ENCODE measurements at regions not wholly inside any gene's neighbourhood (a gene's known extent, or its start where the extent isn't known, plus 50 kb on each side); places are given as distances from the start of the nearest gene placed in this dataset.

DNA sequence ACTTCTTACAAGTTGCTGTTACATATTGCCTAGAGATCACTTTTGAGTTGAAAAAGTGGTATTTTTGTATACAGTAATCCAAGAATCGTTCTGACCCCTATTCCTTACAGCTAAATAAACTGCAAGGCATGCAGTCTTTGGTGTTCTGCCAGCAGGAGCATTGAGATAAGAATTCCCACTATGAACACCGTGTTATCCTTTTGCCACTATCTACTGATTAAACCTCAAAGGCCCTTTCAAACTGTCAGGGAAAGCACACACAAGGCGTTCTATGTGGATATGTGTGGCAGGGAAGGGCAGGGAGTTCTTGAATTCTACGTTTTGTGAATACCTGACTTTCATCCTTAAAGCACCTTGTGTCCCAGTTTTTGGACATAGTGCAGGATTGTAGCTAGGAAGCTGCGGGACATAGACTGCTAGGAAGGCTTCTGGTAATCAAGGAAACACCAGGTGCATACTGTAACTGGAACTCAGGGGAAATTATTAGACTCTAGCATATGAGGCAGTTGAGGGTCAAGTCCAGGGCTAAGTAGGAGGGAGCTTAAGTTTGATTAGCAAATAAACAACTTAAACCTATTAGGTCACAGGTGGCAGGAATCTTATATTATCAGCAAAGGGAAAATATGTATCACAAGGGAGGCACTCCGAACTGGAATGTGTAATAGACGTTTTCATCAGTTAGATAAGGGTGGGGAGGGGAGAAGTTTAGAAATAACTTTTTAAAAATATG is 506.6 kb downstream of the RNF144B start:
- H3K36me3 ChIP-seq (ENCODE audit: insufficient read depth, low read length), result no peaks in the 10 kb centered on the region
- no peak overlapping the region for H3K4me2 ChIP-seq (ENCODE audit: insufficient read depth, low read length)
- H3K4me1 ChIP-seq (ENCODE audit: insufficient read depth, low read length), result no peaks in the 10 kb centered on the region
- no peak for DNase-seq
- no peak overlapping the region for H3K4me3 ChIP-seq (ENCODE audit: low read depth in 1 of 2, low read length in 2 of 2)
- H4K20me1 ChIP-seq (ENCODE audit: insufficient read depth, low read length), result no peaks in the 10 kb centered on the region
- TF ChIP-seq, protein P1, sequence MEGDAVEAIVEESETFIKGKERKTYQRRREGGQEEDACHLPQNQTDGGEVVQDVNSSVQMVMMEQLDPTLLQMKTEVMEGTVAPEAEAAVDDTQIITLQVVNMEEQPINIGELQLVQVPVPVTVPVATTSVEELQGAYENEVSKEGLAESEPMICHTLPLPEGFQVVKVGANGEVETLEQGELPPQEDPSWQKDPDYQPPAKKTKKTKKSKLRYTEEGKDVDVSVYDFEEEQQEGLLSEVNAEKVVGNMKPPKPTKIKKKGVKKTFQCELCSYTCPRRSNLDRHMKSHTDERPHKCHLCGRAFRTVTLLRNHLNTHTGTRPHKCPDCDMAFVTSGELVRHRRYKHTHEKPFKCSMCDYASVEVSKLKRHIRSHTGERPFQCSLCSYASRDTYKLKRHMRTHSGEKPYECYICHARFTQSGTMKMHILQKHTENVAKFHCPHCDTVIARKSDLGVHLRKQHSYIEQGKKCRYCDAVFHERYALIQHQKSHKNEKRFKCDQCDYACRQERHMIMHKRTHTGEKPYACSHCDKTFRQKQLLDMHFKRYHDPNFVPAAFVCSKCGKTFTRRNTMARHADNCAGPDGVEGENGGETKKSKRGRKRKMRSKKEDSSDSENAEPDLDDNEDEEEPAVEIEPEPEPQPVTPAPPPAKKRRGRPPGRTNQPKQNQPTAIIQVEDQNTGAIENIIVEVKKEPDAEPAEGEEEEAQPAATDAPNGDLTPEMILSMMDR (IDR thresholded peaks at IDR 0.05; ENCODE audit: borderline replicate concordance, extremely low read depth, low read length, poor library complexity, severe bottlenecking), result no peak
- no peak for TF ChIP-seq EZH2 (IDR thresholded peaks at IDR 0.05; ENCODE audit: borderline replicate concordance, low read depth, low read length, severe bottlenecking)
- H2AFZ ChIP-seq (ENCODE audit: low read depth, low read length), result no peak overlapping the region
- no peak for ATAC-seq (ENCODE audit: insufficient read depth, low read depth)
- H3K9ac ChIP-seq (ENCODE audit: low read depth, low read length), result no peak overlapping the region
- no peaks in the 10 kb centered on the region for H3K79me2 ChIP-seq (ENCODE audit: insufficient read depth, low read length)
- no peaks in the 10 kb centered on the region for H3K9me3 ChIP-seq (ENCODE audit: insufficient read depth, low read length, severe bottlenecking)
- no peaks in the 10 kb centered on the region for H3K27me3 ChIP-seq (ENCODE audit: insufficient read depth, low read length, poor library complexity)
- H3K27ac ChIP-seq (ENCODE audit: low read length), result no peak overlapping the region

DNA sequence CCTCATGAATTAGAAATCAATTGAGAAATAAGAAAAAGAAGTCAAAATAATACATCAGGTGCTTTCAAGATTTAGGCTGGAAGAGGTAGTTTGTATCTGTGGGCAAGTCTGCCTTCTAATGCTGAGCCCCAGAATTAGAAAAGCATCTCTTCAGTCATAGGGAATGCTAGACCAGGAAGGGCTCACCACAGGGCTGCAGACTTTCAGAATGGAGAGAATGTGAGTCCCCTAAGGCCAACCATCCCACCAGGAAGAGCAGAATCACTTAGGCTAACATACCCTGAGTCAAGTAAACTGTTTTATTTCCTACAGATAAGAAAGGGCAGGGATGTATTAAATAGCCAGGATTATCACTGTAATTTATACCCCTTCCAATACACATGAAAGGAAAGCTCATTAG is 510.2 kb downstream of the RNF144B start:
- Histone ChIP-seq H2AFZ (ENCODE audit: low read depth, low read length) (no peak overlapping the region), H3K4me2 (ENCODE audit: insufficient read depth, low read length) (no peak overlapping the region), H3K79me2 (ENCODE audit: insufficient read depth, low read length) (no peaks in the 10 kb centered on the region), H4K20me1 (ENCODE audit: insufficient read depth, low read length) (no peaks in the 10 kb centered on the region), H3K4me1 (ENCODE audit: insufficient read depth, low read length) (no peaks in the 10 kb centered on the region), H3K9me3 (ENCODE audit: insufficient read depth, low read length, severe bottlenecking) (no peaks in the 10 kb centered on the region), H3K9ac (ENCODE audit: low read depth, low read length) (no peak overlapping the region), H3K27me3 (ENCODE audit: insufficient read depth, low read length, poor library complexity) (no peaks in the 10 kb centered on the region), H3K27ac (ENCODE audit: low read length) (no peak overlapping the region), H3K36me3 (ENCODE audit: insufficient read depth, low read length) (no peaks in the 10 kb centered on the region), H3K4me3 (ENCODE audit: low read depth in 1 of 2, low read length in 2 of 2) (no peak overlapping the region)
- no peak for ATAC-seq (ENCODE audit: insufficient read depth, low read depth)
- no peak for TF ChIP-seq EZH2 (IDR thresholded peaks at IDR 0.05; ENCODE audit: borderline replicate concordance, low read depth, low read length, severe bottlenecking)
- TF ChIP-seq, protein P1 (IDR thresholded peaks at IDR 0.05; ENCODE audit: borderline replicate concordance, extremely low read depth, low read length, poor library complexity, severe bottlenecking), result no peak
- DNase-seq, result no peak

GRCh38 chr6:18904681-18905080 is 517.5 kb downstream of the RNF144B start:
- DNase-seq, result no peak
- no peak for ATAC-seq (ENCODE audit: insufficient read depth, low read depth)
- TF ChIP-seq, protein P1 (IDR thresholded peaks at IDR 0.05; ENCODE audit: borderline replicate concordance, extremely low read depth, low read length, poor library complexity, severe bottlenecking), result no peak
- TF ChIP-seq EZH2 (IDR thresholded peaks at IDR 0.05; ENCODE audit: borderline replicate concordance, low read depth, low read length, severe bottlenecking), result no peak

More at GRCh38 chr6:18904681-18905080, 517.5 kb downstream of the RNF144B start:
- Histone ChIP-seq H4K20me1 (ENCODE audit: insufficient read depth, low read length) (no peaks in the 10 kb centered on the region), H3K79me2 (ENCODE audit: insufficient read depth, low read length) (no peaks in the 10 kb centered on the region), H3K4me1 (ENCODE audit: insufficient read depth, low read length) (no peaks in the 10 kb centered on the region), H2AFZ (ENCODE audit: low read depth, low read length) (no peak overlapping the region), H3K9me3 (ENCODE audit: insufficient read depth, low read length, severe bottlenecking) (no peaks in the 10 kb centered on the region), H3K27me3 (ENCODE audit: insufficient read depth, low read length, poor library complexity) (no peaks in the 10 kb centered on the region), H3K4me2 (ENCODE audit: insufficient read depth, low read length) (no peak overlapping the region), H3K9ac (ENCODE audit: low read depth, low read length) (no peak overlapping the region), H3K27ac (ENCODE audit: low read length) (no peak overlapping the region), H3K36me3 (ENCODE audit: insufficient read depth, low read length) (no peaks in the 10 kb centered on the region), H3K4me3 (ENCODE audit: low read depth in 1 of 2, low read length in 2 of 2) (no peak overlapping the region)
